ENCODE measurements at regions not wholly inside any gene's neighbourhood (a gene's known extent, or its start where the extent isn't known, plus 50 kb on each side); places are given as distances from the start of the nearest gene placed in this dataset.
A peak's percentile ranks its signal among the peaks of the same experiment; 100 is the strongest.

- H3K36me3 ChIP-seq (ENCODE audit: control insufficient read depth, insufficient read depth, low read length): no peaks in the 10 kb centered on the region
- no peak overlapping the region for H3K4me3 ChIP-seq (ENCODE audit: extremely low read depth, insufficient read depth, low read length, poor library complexity, severe bottlenecking)
- H3K9me3 ChIP-seq (ENCODE audit: control insufficient read depth, low read length): no peaks in the 10 kb centered on the region
- H3K4me1 ChIP-seq (ENCODE audit: control insufficient read depth, insufficient read depth, low read length, poor library complexity, severe bottlenecking): no peaks in the 10 kb centered on the region
- H3K27ac ChIP-seq (ENCODE audit: low read depth, low read length, severe bottlenecking): no peak overlapping the region
- 91 to 96% methylated on average over 11 to 12 of the region's 12 CpGs for whole genome bisulfite sequencing, 2 experiments (ENCODE audit: insufficient coverage in 2 of 2)
Measured at GRCh38 chr10:131736321-131736980, 164.4 kb upstream of the PPP2R2D start.

- H3K36me3 ChIP-seq (ENCODE audit: control insufficient read depth, insufficient read depth, low read length): no peaks in the 10 kb centered on the region
- peaks cover 1% of the 10 kb centered on the region for H3K4me1 ChIP-seq (ENCODE audit: control insufficient read depth, insufficient read depth, low read length, poor library complexity, severe bottlenecking)
- no peaks in the 10 kb centered on the region for H3K9me3 ChIP-seq (ENCODE audit: control insufficient read depth, low read length)
- WGBS, 2 experiments (ENCODE audit: insufficient coverage in 2 of 2): 84 to 88% methylated on average over 9 to 12 of the region's 18 CpGs
- no peak overlapping the region for H3K27ac ChIP-seq (ENCODE audit: low read depth, low read length, severe bottlenecking)
- no peak overlapping the region for H3K4me3 ChIP-seq (ENCODE audit: extremely low read depth, insufficient read depth, low read length, poor library complexity, severe bottlenecking)
Measured at GRCh38 chr10:131737543-131738395, 163.0 kb upstream of the PPP2R2D start.

- Histone ChIP-seq H3K4me3 (ENCODE audit: extremely low read depth, insufficient read depth, low read length, poor library complexity, severe bottlenecking) (no peak overlapping the region), H3K9me3 (ENCODE audit: control insufficient read depth, low read length) (no peaks in the 10 kb centered on the region), H3K27ac (ENCODE audit: low read depth, low read length, severe bottlenecking) (no peak overlapping the region), H3K4me1 (ENCODE audit: control insufficient read depth, insufficient read depth, low read length, poor library complexity, severe bottlenecking) (peaks cover 7% of the 10 kb centered on the region), H3K36me3 (ENCODE audit: control insufficient read depth, insufficient read depth, low read length) (no peaks in the 10 kb centered on the region)
- 82 to 90% methylated on average over 4 to 9 of the region's 11 CpGs for WGBS, 2 experiments (ENCODE audit: insufficient coverage in 2 of 2)
Measured at GRCh38 chr10:131738396-131738735, 162.4 kb upstream of the PPP2R2D start.

GRCh38 chr10:131739206-131739605, 161.6 kb upstream of the PPP2R2D start:
- no peaks in the 10 kb centered on the region for H3K9me3 ChIP-seq (ENCODE audit: control insufficient read depth, low read length)
- H3K4me3 ChIP-seq (ENCODE audit: extremely low read depth, insufficient read depth, low read length, poor library complexity, severe bottlenecking): no peak overlapping the region
- no peaks in the 10 kb centered on the region for H3K36me3 ChIP-seq (ENCODE audit: control insufficient read depth, insufficient read depth, low read length)
- H3K4me1 ChIP-seq (ENCODE audit: control insufficient read depth, insufficient read depth, low read length, poor library complexity, severe bottlenecking): peaks cover 12% of the 10 kb centered on the region
- WGBS, 2 experiments (ENCODE audit: insufficient coverage in 2 of 2): 71 to 76% methylated on average over 6 to 10 of the region's 10 CpGs
- no peak overlapping the region for H3K27ac ChIP-seq (ENCODE audit: low read depth, low read length, severe bottlenecking)

- 95% methylated on average over 15 to 17 of the region's 17 CpGs for WGBS, 2 experiments (ENCODE audit: insufficient coverage in 2 of 2)
- Histone ChIP-seq H3K36me3 (ENCODE audit: control insufficient read depth, insufficient read depth, low read length) (no peaks in the 10 kb centered on the region), H3K4me3 (ENCODE audit: extremely low read depth, insufficient read depth, low read length, poor library complexity, severe bottlenecking) (no peak overlapping the region), H3K9me3 (ENCODE audit: control insufficient read depth, low read length) (no peaks in the 10 kb centered on the region), H3K4me1 (ENCODE audit: control insufficient read depth, insufficient read depth, low read length, poor library complexity, severe bottlenecking) (peaks cover 12% of the 10 kb centered on the region), H3K27ac (ENCODE audit: low read depth, low read length, severe bottlenecking) (peak overlapping the region; percentile 67)
Measured at GRCh38 chr10:131742500-131742951, 158.3 kb upstream of the PPP2R2D start.

- no peaks in the 10 kb centered on the region for H3K9me3 ChIP-seq (ENCODE audit: control insufficient read depth, low read length)
- H3K4me1 ChIP-seq (ENCODE audit: control insufficient read depth, insufficient read depth, low read length, poor library complexity, severe bottlenecking): peaks cover 12% of the 10 kb centered on the region
- no peaks in the 10 kb centered on the region for H3K36me3 ChIP-seq (ENCODE audit: control insufficient read depth, insufficient read depth, low read length)
- WGBS, 2 experiments (ENCODE audit: insufficient coverage in 2 of 2): 60 to 72% methylated on average over 20 to 22 of the region's 24 CpGs
- peak overlapping the region; percentile 67 for H3K27ac ChIP-seq (ENCODE audit: low read depth, low read length, severe bottlenecking)
- H3K4me3 ChIP-seq (ENCODE audit: extremely low read depth, insufficient read depth, low read length, poor library complexity, severe bottlenecking): no peak overlapping the region
Measured at GRCh38 chr10:131743190-131744151, 157.3 kb upstream of the PPP2R2D start.

- Histone ChIP-seq H3K27ac (ENCODE audit: low read depth, low read length, severe bottlenecking) (no peak overlapping the region), H3K4me3 (ENCODE audit: extremely low read depth, insufficient read depth, low read length, poor library complexity, severe bottlenecking) (no peak overlapping the region), H3K4me1 (ENCODE audit: control insufficient read depth, insufficient read depth, low read length, poor library complexity, severe bottlenecking) (peaks cover 12% of the 10 kb centered on the region), H3K9me3 (ENCODE audit: control insufficient read depth, low read length) (no peaks in the 10 kb centered on the region), H3K36me3 (ENCODE audit: control insufficient read depth, insufficient read depth, low read length) (no peaks in the 10 kb centered on the region)
- WGBS, 2 experiments (ENCODE audit: insufficient coverage in 2 of 2): 87 to 98% methylated on average over 6 to 8 of the region's 10 CpGs
Measured at GRCh38 chr10:131744346-131744745, 156.5 kb upstream of the PPP2R2D start.

- Histone ChIP-seq H3K36me3 (ENCODE audit: control insufficient read depth, insufficient read depth, low read length) (no peaks in the 10 kb centered on the region), H3K9me3 (ENCODE audit: control insufficient read depth, low read length) (no peaks in the 10 kb centered on the region), H3K4me3 (ENCODE audit: extremely low read depth, insufficient read depth, low read length, poor library complexity, severe bottlenecking) (no peak overlapping the region), H3K27ac (ENCODE audit: low read depth, low read length, severe bottlenecking) (no peak overlapping the region), H3K4me1 (ENCODE audit: control insufficient read depth, insufficient read depth, low read length, poor library complexity, severe bottlenecking) (peaks cover 12% of the 10 kb centered on the region)
- WGBS, 2 experiments (ENCODE audit: insufficient coverage in 2 of 2): 92 to 97% methylated on average over 7 to 11 of the region's 12 CpGs
Measured at GRCh38 chr10:131745591-131745990, 155.2 kb upstream of the PPP2R2D start.

- no peaks in the 10 kb centered on the region for H3K36me3 ChIP-seq (ENCODE audit: control insufficient read depth, insufficient read depth, low read length)
- H3K4me3 ChIP-seq (ENCODE audit: extremely low read depth, insufficient read depth, low read length, poor library complexity, severe bottlenecking): no peak overlapping the region
- H3K4me1 ChIP-seq (ENCODE audit: control insufficient read depth, insufficient read depth, low read length, poor library complexity, severe bottlenecking): peaks cover 13% of the 10 kb centered on the region
- H3K9me3 ChIP-seq (ENCODE audit: control insufficient read depth, low read length): no peaks in the 10 kb centered on the region
- no peak overlapping the region for H3K27ac ChIP-seq (ENCODE audit: low read depth, low read length, severe bottlenecking)
- 84 to 93% methylated on average over 11 to 12 of the region's 20 CpGs for WGBS, 2 experiments (ENCODE audit: insufficient coverage in 2 of 2)
Measured at GRCh38 chr10:131746241-131746711, 154.5 kb upstream of the PPP2R2D start.

- Histone ChIP-seq H3K4me3 (ENCODE audit: extremely low read depth, insufficient read depth, low read length, poor library complexity, severe bottlenecking) (no peak overlapping the region), H3K27ac (ENCODE audit: low read depth, low read length, severe bottlenecking) (no peak overlapping the region), H3K36me3 (ENCODE audit: control insufficient read depth, insufficient read depth, low read length) (no peaks in the 10 kb centered on the region), H3K9me3 (ENCODE audit: control insufficient read depth, low read length) (no peaks in the 10 kb centered on the region), H3K4me1 (ENCODE audit: control insufficient read depth, insufficient read depth, low read length, poor library complexity, severe bottlenecking) (peaks cover 18% of the 10 kb centered on the region)
- no CpG with 5 or more reads among the region's 1 CpG for WGBS, 2 experiments (ENCODE audit: insufficient coverage in 2 of 2)
Measured at GRCh38 chr10:131746785-131747184, 154.0 kb upstream of the PPP2R2D start.

Data from mesodermal cell (in vitro differentiated cells).